Uterus (tissue), 3 donors: ENCODE measurements at regions not wholly inside any gene's neighbourhood (a gene's known extent, or its start where the extent isn't known, plus 50 kb on each side); places are given as distances from the start of the nearest gene placed in this dataset.
"Not testable (repeated sequence)": the region's sequence is repeated elsewhere in the genome, so short reads cannot be mapped to it uniquely, and the experiment has no call there.

Source experiments
- DNase-seq, 2 donors: peaks; one replicate each; pipeline ENCODE4 v3.0.0-alpha.2; 2019 to 2020
- H3K27ac ChIP-seq, 2 donors: fragments of 200-600 bp; sonication (generic); 1 replicate in 1 of 2; 2 replicates in 1 of 2; pipeline ENCODE4 v1.5.1; 2016 to 2018
- H3K27me3 ChIP-seq, 2 donors: fragments of 200-600 bp; sonication (generic); one replicate each; pipeline ENCODE4 v1.5.1; 2018 to 2019; ENCODE audit warnings: control low read depth in 1 of 2
- H3K36me3 ChIP-seq, 2 donors: fragments of 200-600 bp; sonication (generic); one replicate each; pipeline ENCODE4 v1.5.1; 2019; ENCODE audit warnings: control low read depth in 1 of 2
- H3K4me1 ChIP-seq, 2 donors: fragments of 200-600 bp; sonication (generic); one replicate each; pipeline ENCODE4 v1.5.1; 2018 to 2019; ENCODE audit warnings: control low read depth in 1 of 2
- H3K4me3 ChIP-seq, 2 donors: fragments of 200-600 bp; sonication (generic); 1 replicate in 1 of 2; 2 replicates in 1 of 2; pipeline ENCODE4 v1.5.1; 2018 to 2019; ENCODE audit warnings: mild to moderate bottlenecking in 1 of 2
- H3K9me3 ChIP-seq, 2 donors: fragments of 200-600 bp; sonication (generic); one replicate each; pipeline ENCODE4 v1.5.1; 2019; ENCODE audit warnings: control low read depth in 1 of 2
- CTCF ChIP-seq, 4 experiments: fragments of 200-600 bp in 2 of 4; fragments of 450-650 bp in 2 of 4; sonication (generic) in 2 of 4; IDR thresholded peaks; one replicate each; pipeline ENCODE4 v1.5.1; 2016 to 2019; ENCODE audit warnings: antibody characterized with exemption in 4 of 4, mild to moderate bottlenecking in 2 of 4, moderate library complexity in 1 of 4
- POLR2A ChIP-seq, 2 donors: fragments of 450-650 bp; IDR thresholded peaks; one replicate each; pipeline ENCODE4 v1.6.1; 2016; ENCODE audit warnings: antibody characterized with exemption in 2 of 2, mild to moderate bottlenecking in 1 of 2, moderate library complexity in 1 of 2
- intact Hi-C: fragments of 100-400 bp; cut with DNase I; formaldehyde crosslinking; loops from one replicate; pipeline ENCODE4 v1.15.1; 2023; ENCODE audit warnings: low total_unique reads
- donor health status: DM: yes; HTN: yes; CAD: no.

GRCh38 chr3:139140553-139140952 lies 95.9 kb upstream of the PRR23C start:
- intact Hi-C loops, result no loop called here
- H3K36me3 ChIP-seq, result no peaks in the 10 kb centered on the region
- H3K9me3 ChIP-seq, result no peaks in the 10 kb centered on the region
- no peak overlapping the region for H3K27ac ChIP-seq
- TF ChIP-seq CTCF (IDR thresholded peaks at IDR 0.05) (no peak), POLR2A (IDR thresholded peaks at IDR 0.05) (no peak)
- no peak overlapping the region for H3K4me3 ChIP-seq
- no peaks in the 10 kb centered on the region for H3K27me3 ChIP-seq
- DNase-seq, result no peak
- H3K4me1 ChIP-seq, result no peaks in the 10 kb centered on the region

DNA sequence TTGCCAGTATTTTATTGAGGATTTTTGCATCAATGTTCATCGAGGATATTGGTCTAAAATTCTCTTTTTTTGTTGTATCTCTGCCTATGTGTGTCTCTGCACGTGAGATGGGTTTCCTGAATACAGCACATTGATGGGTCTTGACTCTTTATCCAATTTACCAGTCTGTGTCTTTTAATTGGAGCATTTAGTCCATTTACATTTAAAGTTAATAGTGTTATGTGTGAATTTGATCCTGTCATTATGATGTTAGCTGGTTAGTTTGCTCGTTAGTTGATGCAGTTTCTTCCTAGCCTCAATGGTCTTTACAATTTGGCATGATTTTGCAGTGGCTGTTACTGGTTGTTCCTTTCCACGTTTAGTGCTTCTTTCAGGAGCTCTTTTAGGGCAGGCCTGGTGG lies 101.3 kb upstream of the PRR23C start:
- H3K4me3 ChIP-seq, intact Hi-C loops, H3K4me1 ChIP-seq, H3K9me3 ChIP-seq, H3K27ac ChIP-seq, H3K36me3 ChIP-seq, DNase-seq, H3K27me3 ChIP-seq: not testable (repeated sequence)

DNA sequence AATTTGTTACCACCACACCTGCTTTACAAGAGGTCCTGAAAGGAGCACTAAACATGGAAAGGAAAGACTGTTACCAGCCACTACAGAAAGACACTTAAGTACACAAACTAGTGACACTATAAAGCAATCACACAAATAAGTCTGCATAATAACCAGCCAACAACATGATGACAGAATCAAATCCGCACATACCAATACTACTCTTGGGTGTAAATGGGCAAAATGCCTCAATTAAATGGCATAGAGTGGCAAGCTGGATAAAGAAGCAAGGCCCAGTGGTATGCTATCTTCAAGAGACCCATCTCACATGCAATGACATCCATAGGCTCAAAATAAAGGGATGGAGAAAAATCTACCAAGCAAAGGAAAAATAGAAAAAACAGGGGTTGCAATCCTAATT lies 106.8 kb upstream of the PRR23C start:
- Histone ChIP-seq H3K4me1 (no peaks in the 10 kb centered on the region), H3K36me3 (no peaks in the 10 kb centered on the region), H3K27ac (no peak overlapping the region), H3K9me3 (no peaks in the 10 kb centered on the region), H3K4me3 (no peak overlapping the region), H3K27me3 (no peaks in the 10 kb centered on the region)
- TF ChIP-seq CTCF (IDR thresholded peaks at IDR 0.05) (no peak), POLR2A (IDR thresholded peaks at IDR 0.05) (no peak)
- intact Hi-C loops, result no loop called here
- no peak for DNase-seq

- H3K9me3 ChIP-seq, H3K27me3 ChIP-seq, H3K36me3 ChIP-seq, H3K4me3 ChIP-seq, H3K27ac ChIP-seq, DNase-seq, H3K4me1 ChIP-seq, intact Hi-C loops: not testable (repeated sequence)
Measured at GRCh38 chr3:139153434-139153833, 108.7 kb upstream of the PRR23C start.

DNA sequence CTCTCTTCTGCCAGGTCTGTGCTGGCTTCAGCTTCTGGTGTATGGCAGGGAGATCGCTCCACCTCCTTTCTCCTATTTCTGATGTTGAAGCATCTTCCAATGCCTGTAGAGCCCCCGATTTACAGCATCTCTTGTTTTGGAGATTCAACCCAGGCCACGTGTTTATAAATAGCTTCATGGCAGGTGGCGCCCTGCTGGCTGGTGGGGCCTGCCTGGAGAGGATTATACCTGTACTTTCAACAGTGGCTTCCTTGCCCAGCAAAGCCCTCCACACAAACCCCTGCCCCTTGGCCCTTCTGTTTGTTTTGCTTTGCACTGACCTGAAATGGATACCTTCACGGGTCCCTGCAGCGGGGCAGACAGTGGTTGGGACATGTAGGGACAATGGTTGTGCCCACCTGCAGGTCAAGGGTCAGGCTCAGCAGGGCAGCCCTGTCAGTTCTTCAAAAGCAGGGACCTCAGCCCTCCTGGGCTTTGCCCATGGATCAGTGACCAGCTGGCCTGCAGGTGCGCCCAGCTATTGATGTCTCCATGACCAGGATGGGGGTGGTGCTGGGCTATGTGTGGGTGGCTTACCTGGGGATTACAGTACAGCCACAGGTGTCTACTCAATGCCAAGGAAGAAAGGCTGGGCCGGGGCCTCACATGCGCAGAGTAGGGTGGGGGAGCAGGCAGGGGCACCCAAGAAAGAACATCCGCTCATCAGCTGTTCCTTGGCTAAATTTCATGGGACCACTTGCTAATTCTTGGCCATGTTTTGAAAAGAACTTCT lies 112.7 kb upstream of the PRR23C start:
- Histone ChIP-seq H3K4me1 (no peaks in the 10 kb centered on the region), H3K9me3 (no peaks in the 10 kb centered on the region), H3K36me3 (no peaks in the 10 kb centered on the region), H3K4me3 (no peak overlapping the region), H3K27ac (no peak overlapping the region), H3K27me3 (no peaks in the 10 kb centered on the region)
- TF ChIP-seq CTCF (IDR thresholded peaks at IDR 0.05) (no peak), POLR2A (IDR thresholded peaks at IDR 0.05) (no peak)
- DNase-seq, result no peak
- intact Hi-C loops, result no loop called here

DNA sequence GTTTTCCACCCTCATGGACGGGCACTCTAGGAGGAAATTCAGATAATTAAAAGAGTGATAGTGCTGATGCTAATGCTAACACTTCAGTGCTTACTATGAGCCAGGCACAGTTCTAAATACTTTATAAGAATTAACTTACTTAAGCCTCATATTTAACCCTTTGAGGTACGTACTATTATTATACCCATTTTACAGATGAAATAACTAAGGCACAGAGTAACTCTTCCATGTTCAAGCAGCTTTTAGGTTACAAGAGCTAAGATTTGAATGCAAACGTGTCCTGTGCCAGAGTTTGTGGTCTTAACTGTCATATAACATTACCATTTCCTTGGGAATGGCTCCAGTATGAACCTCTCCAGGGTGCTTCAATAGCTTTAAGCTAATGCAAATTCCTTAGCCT lies 114.7 kb upstream of the PRR23C start:
- TF ChIP-seq POLR2A (IDR thresholded peaks at IDR 0.05) (no peak), CTCF (IDR thresholded peaks at IDR 0.05) (no peak)
- Histone ChIP-seq H3K27me3 (no peaks in the 10 kb centered on the region), H3K27ac (no peak overlapping the region), H3K4me1 (no peaks in the 10 kb centered on the region), H3K36me3 (no peaks in the 10 kb centered on the region), H3K9me3 (no peaks in the 10 kb centered on the region), H3K4me3 (no peak overlapping the region)
- intact Hi-C loops, result no loop called here
- no peak for DNase-seq
